Kidney (tissue), 13 donors: ENCODE measurements at regions not wholly inside any gene's neighbourhood (a gene's known extent, or its start where the extent isn't known, plus 50 kb on each side); places are given as distances from the start of the nearest gene placed in this dataset.

ENCODE experiments used
- DNase-seq, 5 donors: peaks; one replicate each; pipeline ENCODE4 v3.0.0-alpha.2; 2013 to 2020
- FAIRE-seq: peaks from 2 replicates; lab custom pipeline; 2012; peaks lifted over from hg19 to GRCh38; lab: Jason Lieb, UNC
- H3K27ac ChIP-seq, 2 donors: one replicate each; pipeline ENCODE4 v1.7.0; 2013; ENCODE audit warnings: low read depth in 2 of 2, low read length in 2 of 2, inconsistent platforms in 1 of 2
- H3K27me3 ChIP-seq: one replicate; pipeline ENCODE4 v1.7.1; 2013; ENCODE audit warnings: low read length, inconsistent platforms; ENCODE audit not compliant: control insufficient read depth, insufficient read depth
- H3K36me3 ChIP-seq, 3 donors: one replicate each; pipeline versions ENCODE4 v1.7.0 to v1.7.1; 2013; ENCODE audit warnings: low read length in 3 of 3, control low read depth in 1 of 3, inconsistent platforms in 1 of 3; ENCODE audit not compliant: insufficient read depth in 3 of 3, control insufficient read depth in 2 of 3
- H3K4me1 ChIP-seq, 3 donors: one replicate each; pipeline versions ENCODE4 v1.7.0 to v1.7.1; 2013; ENCODE audit warnings: low read length in 3 of 3, inconsistent platforms in 1 of 3, low read depth in 1 of 3; ENCODE audit not compliant: control insufficient read depth in 2 of 3, insufficient read depth in 2 of 3
- H3K4me3 ChIP-seq, 3 donors: one replicate each; pipeline versions ENCODE4 v1.7.0 to v1.8.1; 2013; ENCODE audit warnings: low read length in 3 of 3, control low read depth in 1 of 3, inconsistent platforms in 1 of 3
- H3K9ac ChIP-seq, 3 donors: one replicate each; pipeline versions ENCODE4 v1.7.0 to v1.7.1; 2013; ENCODE audit warnings: low read length in 3 of 3, control low read depth in 1 of 3, inconsistent platforms in 1 of 3
- H3K9me3 ChIP-seq, 3 donors: one replicate each; pipeline versions ENCODE4 v1.7.0 to v1.7.1; 2013; ENCODE audit warnings: low read length in 3 of 3, control low read depth in 1 of 3, inconsistent platforms in 1 of 3; ENCODE audit not compliant: control insufficient read depth in 2 of 3, insufficient read depth in 1 of 3
- CTCF ChIP-seq: IDR thresholded peaks from 3 replicates; pipeline ENCODE4 v1.5.1; 2012; ENCODE audit warnings: mild to moderate bottlenecking, moderate library complexity, borderline replicate concordance; ENCODE audit not compliant: insufficient read depth; ENCODE audit errors: extremely low read depth
- intact Hi-C: fragments of 100-400 bp; cut with DNase I; formaldehyde crosslinking; loops from one replicate; pipeline ENCODE4 v1.11.1; 2022
- donor health status: control.
- donor health status: control.
- donor health status: control.
- donor health status: control.
- donor health status: control.
- donor health status: DM: yes; HTN: yes; CAD: no.
- donor health status: Normal renal cell carcinoma (clear cell type).

GRCh38 chr11:103825469-103825868 is 211.0 kb upstream of the DDI1 start:
- H3K9ac ChIP-seq = no peak overlapping the region
- H3K9me3 ChIP-seq = peaks cover 0 to 1% (median 0%) of the 10 kb centered on the region in 3 donors
- TF ChIP-seq CTCF = no peak
- intact Hi-C loops = no loop called here
- FAIRE-seq (no peak), DNase-seq (no peak)
- H3K27me3 ChIP-seq = no peaks in the 10 kb centered on the region
- no peaks in the 10 kb centered on the region for H3K4me1 ChIP-seq
- no peaks in the 10 kb centered on the region for H3K36me3 ChIP-seq
- no peak overlapping the region for H3K27ac ChIP-seq
- no peak overlapping the region for H3K4me3 ChIP-seq

GRCh38 chr11:103826856-103827255 is 209.6 kb upstream of the DDI1 start:
- FAIRE-seq (no peak), DNase-seq (no peak)
- Histone ChIP-seq H3K9me3 (peaks cover 0 to 8% (median 0%) of the 10 kb centered on the region in 3 donors), H3K36me3 (no peaks in the 10 kb centered on the region), H3K9ac (no peak overlapping the region), H3K27me3 (no peaks in the 10 kb centered on the region), H3K4me3 (no peak overlapping the region), H3K27ac (no peak overlapping the region), H3K4me1 (no peaks in the 10 kb centered on the region)
- intact Hi-C loops = no loop called here
- no peak for TF ChIP-seq CTCF

- no peak for FAIRE-seq
- intact Hi-C loops = no loop called here
These were observed 206.8 kb upstream of the DDI1 start for GRCh38 chr11:103829596-103829995.

More at GRCh38 chr11:103829596-103829995, 206.8 kb upstream of the DDI1 start:
- no peak overlapping the region for H3K4me3 ChIP-seq
- no peak for DNase-seq
- no peak overlapping the region for H3K9ac ChIP-seq
- no peak overlapping the region for H3K27ac ChIP-seq
- peaks cover 0 to 8% (median 0%) of the 10 kb centered on the region in 3 donors for H3K9me3 ChIP-seq
- no peak for TF ChIP-seq CTCF
- H3K27me3 ChIP-seq = no peaks in the 10 kb centered on the region
- no peaks in the 10 kb centered on the region for H3K36me3 ChIP-seq
- no peaks in the 10 kb centered on the region for H3K4me1 ChIP-seq
